Muscle of leg (tissue), 3 donors: ENCODE measurements at regions not wholly inside any gene's neighbourhood (a gene's known extent, or its start where the extent isn't known, plus 50 kb on each side); places are given as distances from the start of the nearest gene placed in this dataset.

Experiments used
- DNase-seq: peaks from one replicate; pipeline ENCODE4 v3.0.0; 2013
- H3K27ac ChIP-seq: one replicate; pipeline ENCODE4 v1.5.1; 2013; ENCODE audit warnings: mild to moderate bottlenecking, low read length, control low read depth
- H3K27me3 ChIP-seq: one replicate; pipeline ENCODE4 v1.6.1; 2013; ENCODE audit warnings: low read length; ENCODE audit not compliant: control insufficient read depth, insufficient read depth
- H3K36me3 ChIP-seq: one replicate; pipeline ENCODE4 v1.6.1; 2013; ENCODE audit warnings: low read length; ENCODE audit not compliant: control insufficient read depth, insufficient read depth
- H3K4me1 ChIP-seq: one replicate; pipeline ENCODE4 v1.6.1; 2013; ENCODE audit warnings: low read length; ENCODE audit not compliant: control insufficient read depth, insufficient read depth
- H3K4me3 ChIP-seq: one replicate; pipeline ENCODE4 v1.5.1; 2013; ENCODE audit warnings: low read length, control low read depth
- H3K9me3 ChIP-seq: replicated peaks from 2 replicates; pipeline ENCODE4 v1.6.1; 2013; ENCODE audit warnings: low read depth, low read length; ENCODE audit not compliant: control insufficient read depth
- WGBS: methylation state at CpG from one replicate; pipeline ENCODE4 v1.1.5; 2013; ENCODE audit warnings: missing lambda C conversion rate; ENCODE audit not compliant: insufficient coverage; 5-methylcytosine and 5-hydroxymethylcytosine counted together

DNA sequence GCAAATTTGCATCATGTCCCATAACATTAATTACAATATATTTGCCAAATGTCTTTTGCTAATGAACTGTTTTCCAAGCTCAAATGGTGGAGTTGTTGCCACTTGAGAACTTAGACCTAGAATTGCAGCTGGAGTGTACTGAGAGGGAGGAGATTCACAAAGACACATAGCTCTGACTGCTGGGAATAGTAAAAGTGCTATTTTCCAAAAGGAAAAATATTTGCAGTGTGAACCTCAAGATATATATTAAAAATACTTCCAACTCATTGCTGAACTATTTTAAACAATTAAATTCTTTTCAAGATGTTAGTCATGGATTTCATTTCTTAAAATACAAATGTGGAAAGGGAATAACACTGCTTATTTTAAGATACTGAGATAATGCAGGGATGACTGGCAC lies 666.8 kb upstream of the ARPP21 start:
- H3K4me3 ChIP-seq: no peak overlapping the region
- no peaks in the 10 kb centered on the region for H3K9me3 ChIP-seq
- peak; percentile 64 for DNase-seq
- no peaks in the 10 kb centered on the region for H3K4me1 ChIP-seq
- H3K27ac ChIP-seq: peak overlapping the region; percentile 53
- no peaks in the 10 kb centered on the region for H3K36me3 ChIP-seq
- no peaks in the 10 kb centered on the region for H3K27me3 ChIP-seq

DNA sequence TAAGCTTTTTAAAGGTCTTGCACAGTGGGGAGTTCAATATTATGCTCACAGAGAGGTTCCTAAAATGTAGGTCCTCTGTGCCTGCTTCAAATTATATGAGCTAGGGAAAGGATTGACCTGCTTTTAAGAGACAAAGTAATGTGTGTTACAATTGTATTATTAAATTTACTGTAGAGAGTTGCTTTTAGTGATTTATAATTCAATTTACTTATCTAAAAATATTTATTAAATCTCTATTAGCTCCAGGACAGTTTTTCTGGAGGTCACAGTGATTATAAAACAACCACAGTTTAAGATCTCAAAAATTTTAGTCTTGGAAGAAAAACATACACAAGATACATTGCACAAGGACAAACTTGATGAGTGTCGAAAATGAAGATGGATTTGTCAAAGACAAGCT lies 665.7 kb upstream of the ARPP21 start:
- WGBS: no CpG with 5 or more reads among the region's 1 CpG
- H3K9me3 ChIP-seq: no peaks in the 10 kb centered on the region

DNA sequence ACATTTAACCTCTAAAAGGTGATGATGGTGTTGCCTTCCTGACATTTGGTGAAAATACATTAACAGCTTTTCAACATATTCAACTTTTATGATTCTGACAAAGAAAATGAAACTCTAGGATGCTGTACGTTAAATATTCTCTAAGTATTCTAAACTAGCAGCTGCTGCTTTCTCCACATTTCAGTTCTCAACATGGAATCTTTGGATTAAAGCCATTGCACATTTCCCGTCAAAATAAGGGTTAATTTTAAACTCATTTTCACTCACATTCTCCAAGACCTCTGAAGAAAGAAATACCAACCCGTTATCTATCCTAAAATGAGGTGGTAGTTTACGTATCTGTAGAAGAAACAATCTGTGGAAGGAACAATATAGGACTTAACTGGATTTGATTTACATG lies 655.7 kb upstream of the ARPP21 start:
- no peak overlapping the region for H3K4me3 ChIP-seq
- no peak overlapping the region for H3K27ac ChIP-seq
- DNase-seq: no peak
- no peaks in the 10 kb centered on the region for H3K27me3 ChIP-seq
- no CpG with 5 or more reads among the region's 4 CpGs for WGBS
- H3K36me3 ChIP-seq: no peaks in the 10 kb centered on the region
- H3K4me1 ChIP-seq: no peaks in the 10 kb centered on the region
- no peaks in the 10 kb centered on the region for H3K9me3 ChIP-seq

More for the DNA sequence above, 665.7 kb upstream of the ARPP21 start:
- no peak for DNase-seq
- no peak overlapping the region for H3K4me3 ChIP-seq
- H3K36me3 ChIP-seq: no peaks in the 10 kb centered on the region
- no peaks in the 10 kb centered on the region for H3K4me1 ChIP-seq
- H3K27ac ChIP-seq: no peak overlapping the region
- H3K27me3 ChIP-seq: no peaks in the 10 kb centered on the region

DNA sequence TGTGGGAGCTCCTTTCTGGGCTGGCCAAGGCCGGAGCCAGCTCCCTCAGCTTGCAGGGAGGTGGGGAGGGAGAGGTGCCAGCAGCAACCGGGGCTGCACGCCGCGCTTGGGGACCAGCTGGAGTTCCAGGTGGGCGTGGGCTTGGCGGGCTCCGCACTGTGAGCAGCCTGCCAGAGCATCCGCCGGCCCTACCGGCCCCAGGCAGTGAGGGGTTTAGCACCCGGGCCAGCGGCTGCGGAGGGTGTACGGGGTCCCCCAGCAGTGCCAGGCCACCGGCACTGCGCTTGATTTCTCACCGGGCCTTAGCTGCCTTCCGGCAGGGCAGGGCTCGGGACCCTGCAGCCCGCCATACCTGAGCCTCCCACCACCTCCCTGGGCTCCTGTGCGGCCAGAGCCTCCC lies 651.0 kb upstream of the ARPP21 start:
- H3K27ac ChIP-seq: no peak overlapping the region
- no peak for DNase-seq
- no peak overlapping the region for H3K4me3 ChIP-seq
- H3K4me1 ChIP-seq: no peaks in the 10 kb centered on the region
- H3K9me3 ChIP-seq: no peaks in the 10 kb centered on the region
- 92% methylated on average over 21 of the region's 22 CpGs for WGBS
- H3K27me3 ChIP-seq: no peaks in the 10 kb centered on the region
- no peaks in the 10 kb centered on the region for H3K36me3 ChIP-seq

- Histone ChIP-seq H3K36me3 (no peaks in the 10 kb centered on the region), H3K27ac (no peak overlapping the region), H3K4me1 (no peaks in the 10 kb centered on the region), H3K27me3 (no peaks in the 10 kb centered on the region), H3K9me3 (no peaks in the 10 kb centered on the region), H3K4me3 (no peak overlapping the region)
- WGBS: no CpG with 5 or more reads among the region's 2 CpGs
- no peak for DNase-seq
Measured at GRCh38 chr3:34995796-34996430, 643.4 kb upstream of the ARPP21 start.

- WGBS: no CpG with 5 or more reads among the region's 2 CpGs
- no peaks in the 10 kb centered on the region for H3K9me3 ChIP-seq
Measured at GRCh38 chr3:34998902-34999301, 640.4 kb upstream of the ARPP21 start.

DNA sequence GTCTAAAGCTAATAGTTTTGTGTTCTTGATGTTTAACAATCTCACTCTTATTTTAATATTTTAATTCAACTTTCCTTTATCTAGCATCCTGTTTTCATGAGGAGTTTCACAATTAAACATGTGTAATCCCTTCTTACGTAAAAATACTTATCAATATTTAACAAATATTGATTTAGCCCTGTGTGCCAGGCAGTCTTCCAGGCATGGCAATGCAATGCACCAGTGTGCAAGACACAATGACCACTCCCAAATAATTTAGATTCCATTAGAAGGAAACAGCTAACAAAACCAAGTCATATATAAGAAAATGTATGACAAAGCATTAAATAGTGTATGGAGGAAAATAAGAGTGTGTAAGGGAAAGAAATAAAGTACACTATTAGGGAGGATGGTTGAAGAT lies 627.1 kb upstream of the ARPP21 start:
- H3K27me3 ChIP-seq: no peaks in the 10 kb centered on the region
- no peaks in the 10 kb centered on the region for H3K36me3 ChIP-seq
- DNase-seq: no peak
- H3K9me3 ChIP-seq: no peaks in the 10 kb centered on the region
- no peaks in the 10 kb centered on the region for H3K4me1 ChIP-seq
- no CpG with 5 or more reads among the region's 1 CpG for WGBS
- no peak overlapping the region for H3K27ac ChIP-seq
- no peak overlapping the region for H3K4me3 ChIP-seq

More at GRCh38 chr3:34998902-34999301, 640.4 kb upstream of the ARPP21 start:
- Histone ChIP-seq H3K4me1 (no peaks in the 10 kb centered on the region), H3K36me3 (no peaks in the 10 kb centered on the region), H3K4me3 (no peak overlapping the region), H3K27me3 (no peaks in the 10 kb centered on the region), H3K27ac (no peak overlapping the region)
- no peak for DNase-seq

DNA sequence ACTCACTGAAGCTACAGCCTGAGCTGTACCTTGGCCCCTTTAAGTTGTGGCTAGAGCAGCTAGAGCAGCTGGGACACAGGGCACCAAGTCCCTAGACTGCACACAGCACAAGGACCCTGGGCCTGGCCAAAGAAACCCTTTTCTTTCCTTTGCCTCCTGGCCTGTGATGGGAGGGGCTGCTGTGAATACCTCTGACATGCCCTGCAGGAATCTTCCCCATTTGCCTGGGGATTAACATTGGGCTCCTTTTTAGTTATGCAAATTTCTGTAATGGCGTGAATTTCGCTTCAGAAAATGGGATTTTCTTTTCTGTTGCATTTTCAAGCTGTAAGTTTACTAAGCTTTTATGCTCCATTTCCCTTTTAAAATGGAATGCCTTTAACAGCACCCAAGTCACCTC lies 611.2 kb upstream of the ARPP21 start:
- DNase-seq: no peak
- H3K9me3 ChIP-seq: peaks cover 9% of the 10 kb centered on the region
- H3K36me3 ChIP-seq: no peaks in the 10 kb centered on the region
- no CpG with 5 or more reads among the region's 2 CpGs for WGBS
- no peak overlapping the region for H3K4me3 ChIP-seq
- no peak overlapping the region for H3K27ac ChIP-seq
- no peaks in the 10 kb centered on the region for H3K27me3 ChIP-seq
- H3K4me1 ChIP-seq: no peaks in the 10 kb centered on the region

- H3K36me3 ChIP-seq: no peaks in the 10 kb centered on the region
- no peaks in the 10 kb centered on the region for H3K4me1 ChIP-seq
- no CpG with 5 or more reads among the region's 2 CpGs for WGBS
- H3K27me3 ChIP-seq: no peaks in the 10 kb centered on the region
- H3K9me3 ChIP-seq: no peaks in the 10 kb centered on the region
- H3K27ac ChIP-seq: no peak overlapping the region
- H3K4me3 ChIP-seq: no peak overlapping the region
- no peak for DNase-seq
Measured at GRCh38 chr3:35042210-35042991, 596.9 kb upstream of the ARPP21 start.

- H3K9me3 ChIP-seq: no peaks in the 10 kb centered on the region
- no peaks in the 10 kb centered on the region for H3K27me3 ChIP-seq
- H3K4me1 ChIP-seq: no peaks in the 10 kb centered on the region
- no peaks in the 10 kb centered on the region for H3K36me3 ChIP-seq
- no peak overlapping the region for H3K4me3 ChIP-seq
- DNase-seq: no peak
- WGBS: no CpG with 5 or more reads among the region's 2 CpGs
- no peak overlapping the region for H3K27ac ChIP-seq
Measured at GRCh38 chr3:35043040-35043439, 596.3 kb upstream of the ARPP21 start.
